Uterus (tissue), 2 donors: ENCODE measurements at regions not wholly inside any gene's neighbourhood (a gene's known extent, or its start where the extent isn't known, plus 50 kb on each side); places are given as distances from the start of the nearest gene placed in this dataset.

Source experiments
- POLR2A ChIP-seq, 2 donors: fragments of 450-650 bp; IDR thresholded peaks; one replicate each; pipeline ENCODE4 v1.6.1; 2016; ENCODE audit warnings: antibody characterized with exemption in 2 of 2, mild to moderate bottlenecking in 1 of 2, moderate library complexity in 1 of 2
- TF ChIP-seq, protein P1 (sequence below), 4 experiments: fragments of 200-600 bp in 2 of 4; fragments of 450-650 bp in 2 of 4; sonication (generic) in 2 of 4; IDR thresholded peaks; one replicate each; pipeline ENCODE4 v1.5.1; 2016 to 2019; ENCODE audit warnings: antibody characterized with exemption in 4 of 4, mild to moderate bottlenecking in 2 of 4, moderate library complexity in 1 of 4

DNA sequence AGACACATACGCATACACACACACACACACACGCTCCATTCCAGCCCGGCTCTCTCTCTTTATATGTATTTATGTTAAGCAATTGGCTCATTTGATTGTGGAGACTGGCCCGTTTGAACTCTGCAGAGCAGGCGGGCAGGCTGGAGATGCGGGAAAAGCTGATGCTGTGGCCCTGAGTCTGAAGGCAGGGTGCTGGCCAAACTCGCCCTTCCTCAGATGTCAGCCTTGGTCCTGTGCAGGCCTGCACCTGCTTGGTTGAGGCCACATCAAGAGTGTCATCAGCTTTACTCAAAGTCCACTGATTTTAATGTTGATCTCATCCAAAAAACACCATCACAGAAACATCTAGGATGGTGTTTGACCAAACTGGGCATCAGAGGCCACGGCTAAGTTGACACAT lies 569.3 kb downstream of the TBC1D22A start:
- TF ChIP-seq, protein P1, sequence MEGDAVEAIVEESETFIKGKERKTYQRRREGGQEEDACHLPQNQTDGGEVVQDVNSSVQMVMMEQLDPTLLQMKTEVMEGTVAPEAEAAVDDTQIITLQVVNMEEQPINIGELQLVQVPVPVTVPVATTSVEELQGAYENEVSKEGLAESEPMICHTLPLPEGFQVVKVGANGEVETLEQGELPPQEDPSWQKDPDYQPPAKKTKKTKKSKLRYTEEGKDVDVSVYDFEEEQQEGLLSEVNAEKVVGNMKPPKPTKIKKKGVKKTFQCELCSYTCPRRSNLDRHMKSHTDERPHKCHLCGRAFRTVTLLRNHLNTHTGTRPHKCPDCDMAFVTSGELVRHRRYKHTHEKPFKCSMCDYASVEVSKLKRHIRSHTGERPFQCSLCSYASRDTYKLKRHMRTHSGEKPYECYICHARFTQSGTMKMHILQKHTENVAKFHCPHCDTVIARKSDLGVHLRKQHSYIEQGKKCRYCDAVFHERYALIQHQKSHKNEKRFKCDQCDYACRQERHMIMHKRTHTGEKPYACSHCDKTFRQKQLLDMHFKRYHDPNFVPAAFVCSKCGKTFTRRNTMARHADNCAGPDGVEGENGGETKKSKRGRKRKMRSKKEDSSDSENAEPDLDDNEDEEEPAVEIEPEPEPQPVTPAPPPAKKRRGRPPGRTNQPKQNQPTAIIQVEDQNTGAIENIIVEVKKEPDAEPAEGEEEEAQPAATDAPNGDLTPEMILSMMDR (IDR thresholded peaks at IDR 0.05) = no peak
- no peak for TF ChIP-seq POLR2A (IDR thresholded peaks at IDR 0.05)
